GM21737 (cell line): ENCODE measurements at regions not wholly inside any gene's neighbourhood (a gene's known extent, or its start where the extent isn't known, plus 50 kb on each side); places are given as distances from the start of the nearest gene placed in this dataset.
"Not testable (repeated sequence)": the region's sequence is repeated elsewhere in the genome, so short reads cannot be mapped to it uniquely, and the experiment has no call there.

ENCODE experiments used
- ATAC-seq: cut with Tn5 transposase; IDR thresholded peaks from one replicate; pipeline ENCODE4 v1.9.1; 2021; ENCODE audit warnings: mild to moderate bottlenecking, moderate library complexity; ENCODE audit not compliant: unreplicated experiment

DNA sequence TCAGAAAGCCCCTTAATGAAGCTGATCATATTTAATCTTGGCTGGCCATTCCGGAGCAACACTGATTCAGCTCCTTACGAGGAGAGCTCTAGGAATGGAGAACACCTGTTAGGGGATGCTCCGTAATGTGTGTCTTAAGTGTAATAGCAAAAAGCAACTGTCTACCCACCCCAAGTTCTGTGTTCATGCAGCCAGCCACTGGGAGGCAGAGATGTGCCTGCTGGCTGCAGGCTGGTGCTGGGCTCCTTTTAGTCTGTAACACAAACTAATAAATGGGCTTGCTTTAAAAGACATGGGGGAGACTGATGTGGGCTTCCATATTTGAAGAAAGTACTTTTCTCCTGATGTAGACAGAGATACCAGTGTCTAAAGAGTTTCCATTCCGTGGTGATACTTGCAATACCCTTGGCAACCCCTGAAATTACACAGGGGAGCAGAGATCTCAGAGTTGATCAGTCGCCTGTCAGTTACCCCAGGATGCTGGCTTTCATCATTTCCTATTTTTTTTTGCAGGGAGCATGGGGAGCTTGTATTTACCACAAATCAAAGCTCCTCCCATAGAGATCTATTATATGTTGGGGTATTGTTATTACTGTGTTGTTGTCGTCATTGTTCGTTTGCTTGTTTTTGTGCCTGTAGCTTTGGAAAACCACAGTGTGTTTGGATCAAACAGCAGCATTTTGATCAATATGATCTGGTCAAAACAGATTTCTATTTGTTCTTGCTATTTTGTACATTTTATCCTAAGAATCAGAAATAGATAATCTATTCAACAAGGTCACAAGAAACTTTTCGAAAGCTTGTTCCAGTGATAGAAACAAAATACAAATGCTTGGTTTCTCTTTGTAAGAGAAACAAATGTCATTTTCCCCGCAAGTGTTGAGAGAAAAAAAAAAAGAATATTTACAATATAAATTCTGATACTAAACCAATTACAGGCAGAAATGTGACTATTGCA is 65.8 kb downstream of the MTX3 start:
- ATAC-seq: no peak

DNA sequence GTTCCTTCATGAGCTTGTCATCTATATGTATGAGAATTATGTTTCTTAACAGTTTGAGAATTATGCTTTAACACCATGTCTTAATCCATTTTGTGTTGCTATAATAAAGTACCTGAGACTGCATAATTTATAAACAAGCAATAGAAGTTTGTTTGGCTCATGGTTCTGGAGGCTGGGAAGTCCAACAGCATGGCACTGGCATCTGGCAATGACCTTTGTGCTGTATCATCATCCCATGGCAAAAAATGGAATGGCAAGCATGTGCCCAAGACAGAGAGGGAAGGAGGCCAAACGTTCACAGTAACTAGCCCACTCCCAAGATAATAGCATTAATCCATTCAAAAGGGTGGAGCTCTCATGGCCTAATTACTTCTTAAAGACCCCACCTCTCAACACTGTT is 67.6 kb downstream of the MTX3 start:
- no peak for ATAC-seq

DNA sequence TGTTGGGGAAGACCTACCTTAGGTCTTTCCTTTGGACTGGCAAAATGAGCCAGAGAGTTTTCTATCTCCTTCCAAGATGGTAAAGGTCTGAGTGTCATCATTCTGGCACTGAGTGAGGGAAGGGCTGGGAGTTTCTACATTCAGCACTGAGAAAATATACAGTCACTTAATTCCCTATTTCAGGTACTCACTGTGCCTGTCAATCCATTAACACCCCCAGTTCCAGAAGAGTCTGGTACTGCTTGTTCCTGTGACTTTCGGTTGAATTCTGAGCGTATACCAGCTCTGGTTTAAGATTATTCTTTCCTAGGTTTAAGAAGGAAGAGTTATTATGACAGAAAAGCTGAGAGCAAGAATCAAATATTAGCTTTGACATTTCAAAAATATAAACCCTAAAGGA is 68.4 kb downstream of the MTX3 start:
- ATAC-seq: no peak

DNA sequence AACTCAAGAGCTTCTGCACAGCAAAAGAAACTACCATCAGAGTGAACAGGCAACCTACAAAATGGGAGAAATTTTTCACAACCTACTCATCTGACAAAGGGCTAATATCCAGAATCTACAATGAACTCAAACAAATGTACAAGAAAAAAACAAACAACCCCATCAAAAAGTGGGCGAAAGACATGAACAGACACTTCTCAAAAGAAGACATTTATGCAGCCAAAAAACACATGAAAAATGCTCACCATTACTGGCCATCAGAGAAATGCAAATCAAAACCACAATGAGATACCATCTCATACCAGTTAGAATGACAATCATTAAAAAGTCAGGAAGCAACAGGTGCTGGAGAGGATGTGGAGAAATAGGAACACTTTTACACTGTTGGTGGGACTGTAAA is 83.6 kb downstream of the MTX3 start:
- ATAC-seq: not testable (repeated sequence)

DNA sequence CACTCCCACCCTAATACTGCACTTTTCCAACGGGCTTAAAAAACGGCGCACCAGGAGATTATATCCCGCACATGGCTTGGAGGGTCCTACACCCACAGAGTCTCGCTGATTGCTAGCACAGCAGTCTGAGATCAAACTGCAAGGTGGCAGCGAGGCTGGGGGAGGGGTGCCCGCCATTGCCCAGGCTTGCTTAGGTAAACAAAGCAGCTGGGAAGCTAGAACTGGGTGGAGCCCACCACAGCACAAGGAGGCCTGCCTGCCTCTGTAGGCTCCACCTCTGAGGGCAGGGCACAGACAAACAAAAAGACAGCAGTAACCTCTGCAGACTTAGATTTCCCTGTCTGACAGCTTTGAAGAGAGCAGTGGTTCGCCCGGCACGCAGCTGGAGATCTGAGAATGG is 88.5 kb downstream of the MTX3 start:
- ATAC-seq: not testable (repeated sequence)

DNA sequence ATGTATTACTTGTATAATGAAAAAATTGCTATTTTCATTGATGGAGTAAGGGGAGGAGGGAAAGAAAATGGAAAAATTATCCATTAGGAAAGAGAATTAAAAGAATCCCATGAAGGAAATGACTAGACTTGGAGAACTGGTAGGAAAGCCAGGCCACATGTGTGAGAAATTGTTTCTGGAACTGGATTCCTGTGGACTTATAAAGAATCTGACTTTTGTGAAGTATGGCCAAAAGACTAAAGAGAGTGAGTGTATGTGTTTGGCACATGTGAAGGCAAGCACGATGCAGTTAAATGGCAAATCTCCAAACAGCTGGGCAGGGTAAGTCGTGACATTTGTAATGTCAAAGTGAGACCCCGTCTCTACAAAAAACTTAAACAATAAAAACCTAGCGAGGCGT is 89.4 kb downstream of the MTX3 start:
- ATAC-seq: no peak

DNA sequence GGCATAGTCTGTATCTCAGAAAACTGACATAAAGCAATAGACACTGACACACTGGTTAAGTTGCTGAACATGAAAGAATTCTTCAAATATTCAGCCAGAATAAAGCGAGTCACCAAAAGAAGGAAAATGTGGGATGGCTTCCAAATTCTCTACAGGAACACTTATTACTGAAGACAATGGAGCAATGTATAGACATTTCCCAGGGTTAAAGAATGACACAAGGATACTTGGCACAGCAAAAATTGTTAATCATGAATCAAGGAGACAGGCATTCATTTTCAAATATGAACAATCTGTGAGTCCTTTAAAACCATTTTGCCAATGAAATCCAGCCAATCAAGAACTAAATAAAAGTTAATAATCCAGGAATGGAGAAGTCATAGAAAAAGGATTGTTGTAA is 92.5 kb downstream of the MTX3 start:
- no peak for ATAC-seq

DNA sequence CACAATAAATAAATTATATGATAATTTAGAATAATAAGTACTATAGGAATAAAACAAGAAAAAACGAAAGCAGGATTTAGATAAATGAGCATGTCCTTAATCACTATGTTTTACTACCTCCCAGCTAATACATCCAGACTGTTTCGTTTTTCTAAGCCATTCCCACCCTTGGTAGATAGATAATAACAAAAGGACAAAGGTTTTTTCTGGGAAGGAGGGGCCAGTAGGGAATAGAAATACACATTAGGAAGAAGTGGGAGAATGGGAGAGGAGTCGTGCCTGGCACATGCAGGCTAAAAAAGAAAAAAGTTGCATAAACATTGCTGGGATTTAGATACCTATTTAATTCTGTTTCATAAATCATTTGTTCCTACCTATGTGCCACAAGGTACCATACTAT is 97.1 kb downstream of the MTX3 start:
- ATAC-seq: no peak

DNA sequence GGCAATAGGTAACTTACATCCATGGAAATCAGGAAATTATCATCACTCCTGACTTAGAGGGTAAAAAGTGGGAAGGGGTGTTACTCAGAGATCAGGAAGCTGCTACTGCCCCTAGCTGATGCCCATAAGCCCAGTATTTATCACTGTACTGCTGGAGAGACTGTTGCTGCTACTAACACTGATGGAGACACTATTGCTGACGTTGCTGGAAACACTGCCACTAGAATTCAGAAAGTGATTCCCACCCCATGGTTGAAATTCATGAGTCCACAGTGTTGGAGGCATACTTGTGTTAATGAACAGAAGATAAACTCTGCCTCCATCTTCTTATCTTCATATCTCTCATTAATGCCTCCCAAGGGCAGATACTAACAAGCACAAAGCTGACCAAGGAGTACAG is 97.6 kb downstream of the MTX3 start:
- ATAC-seq: no peak

DNA sequence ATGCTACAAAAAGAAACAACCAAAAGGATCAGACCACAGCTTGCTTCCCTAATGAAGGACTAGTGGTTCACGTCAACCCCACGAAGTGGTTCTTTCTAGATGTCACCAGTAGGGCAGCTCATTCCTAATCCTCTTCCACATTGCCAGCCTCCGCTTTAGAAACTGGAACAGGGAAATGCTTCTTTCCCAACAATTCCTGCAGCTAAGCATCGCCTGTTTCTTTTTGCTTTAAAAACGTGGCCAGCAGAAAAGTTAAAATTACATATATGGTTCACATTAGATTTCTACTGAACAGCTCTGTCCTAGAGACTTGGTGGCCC is 100.2 kb downstream of the MTX3 start:
- ATAC-seq: no peak

DNA sequence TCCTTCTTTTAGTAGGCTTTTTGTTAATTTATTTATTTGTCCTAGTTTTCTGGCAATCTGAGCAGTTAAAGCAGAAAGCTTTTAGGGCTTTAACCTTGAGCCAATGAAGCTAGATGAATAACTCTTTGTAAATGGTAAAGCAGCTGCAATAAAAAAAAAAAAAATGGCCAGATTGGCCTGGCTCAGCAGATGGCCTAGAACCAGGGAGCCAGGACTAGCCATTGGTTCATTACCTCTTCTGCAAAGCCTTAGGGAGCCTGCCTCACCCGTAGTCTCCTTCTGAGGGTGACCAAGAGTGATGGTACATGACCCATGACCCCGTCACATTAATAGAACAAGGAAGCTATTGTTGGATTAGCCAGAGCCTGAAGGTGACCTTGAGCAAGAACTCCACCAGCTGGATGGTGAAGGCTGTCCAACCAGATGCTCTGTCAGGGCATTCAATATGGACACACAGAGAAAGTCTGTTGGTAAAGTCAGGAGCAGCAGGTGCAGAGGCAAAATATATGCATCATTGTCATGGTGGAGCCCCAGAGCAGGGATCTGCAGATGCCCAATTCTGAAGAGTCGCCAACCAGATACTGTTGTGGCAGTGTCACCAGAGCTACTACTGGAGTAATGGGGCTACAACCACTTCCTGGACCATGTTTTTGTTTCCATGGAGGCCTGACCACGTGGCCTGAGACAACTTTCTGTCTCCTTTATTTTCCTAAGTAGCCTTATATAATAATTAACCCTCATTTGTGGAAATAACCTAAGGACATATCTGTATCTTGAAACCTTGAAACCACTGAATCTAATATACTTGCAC is 100.7 kb downstream of the MTX3 start:
- ATAC-seq: no peak

DNA sequence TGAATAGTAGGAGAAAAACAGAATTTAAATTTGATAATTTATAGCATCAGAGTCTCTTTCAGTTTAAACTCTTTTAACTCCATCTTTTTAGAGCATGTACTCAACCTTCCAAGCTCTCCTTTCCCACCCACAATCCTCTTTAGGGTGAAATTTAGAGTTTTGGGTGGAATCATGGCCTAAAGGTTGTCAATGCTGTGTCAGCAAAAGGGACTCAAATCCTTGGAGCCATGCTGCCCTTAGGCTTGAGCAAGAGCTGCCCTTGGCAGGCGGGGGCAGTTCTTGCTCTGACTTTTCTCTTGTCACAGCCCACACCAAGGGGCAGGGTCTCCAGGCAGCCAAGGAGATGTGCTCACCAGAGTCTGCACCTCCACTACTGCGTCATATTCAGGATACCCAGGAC is 102.4 kb downstream of the MTX3 start:
- ATAC-seq: no peak

DNA sequence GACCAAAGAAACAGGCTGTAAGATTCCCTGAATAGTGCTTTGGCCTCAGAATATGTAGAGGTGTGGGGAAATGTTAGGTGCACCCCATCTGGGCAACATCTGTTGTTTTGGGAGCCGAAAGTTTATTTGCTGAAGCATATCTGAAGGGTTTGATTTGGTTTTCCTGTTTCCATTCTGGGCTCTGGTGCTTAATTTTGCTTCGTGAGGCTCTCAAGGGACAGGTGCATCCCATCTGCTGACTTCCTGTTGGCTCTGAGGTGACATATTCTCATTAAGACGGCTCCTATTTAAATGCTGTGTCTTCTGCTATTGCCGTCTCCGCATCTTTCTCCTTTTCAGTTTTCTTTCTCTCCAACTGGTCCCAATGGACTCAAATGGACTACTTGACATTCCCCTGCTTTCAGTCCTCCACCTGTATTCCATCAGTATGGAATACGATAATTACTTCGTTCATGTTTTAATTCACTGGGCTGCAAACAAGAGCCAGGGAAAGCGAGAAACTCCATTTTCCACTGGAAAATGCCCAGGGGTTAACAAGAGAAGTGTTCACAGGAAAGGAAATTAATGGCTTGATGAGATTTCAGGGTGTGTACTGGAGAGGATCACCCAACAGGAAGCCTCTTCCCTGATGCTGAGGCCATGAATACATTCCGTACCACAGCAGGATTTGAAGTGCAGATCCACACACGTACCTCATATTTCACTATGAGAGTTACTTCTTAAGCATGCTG is 104.0 kb downstream of the MTX3 start:
- ATAC-seq: peak; percentile 68

DNA sequence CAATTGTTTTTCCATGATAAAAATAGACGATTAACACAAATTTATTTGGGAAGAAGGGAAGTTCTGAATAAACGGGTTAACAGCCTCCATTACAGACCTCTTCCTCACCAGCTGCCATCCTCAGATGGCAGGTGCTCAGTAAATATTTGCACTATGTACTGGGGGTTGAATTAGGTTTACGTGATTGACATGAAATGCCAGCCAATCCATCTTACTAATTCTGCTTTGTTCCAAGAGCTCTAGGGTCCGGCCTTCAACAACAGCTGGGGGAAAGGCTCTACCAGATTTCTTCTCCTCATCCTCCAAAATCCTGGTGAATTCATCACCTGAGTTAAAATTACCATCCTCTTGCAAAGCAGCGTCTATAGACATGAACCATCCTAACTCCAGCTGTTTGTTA is 104.6 kb downstream of the MTX3 start:
- no peak for ATAC-seq

DNA sequence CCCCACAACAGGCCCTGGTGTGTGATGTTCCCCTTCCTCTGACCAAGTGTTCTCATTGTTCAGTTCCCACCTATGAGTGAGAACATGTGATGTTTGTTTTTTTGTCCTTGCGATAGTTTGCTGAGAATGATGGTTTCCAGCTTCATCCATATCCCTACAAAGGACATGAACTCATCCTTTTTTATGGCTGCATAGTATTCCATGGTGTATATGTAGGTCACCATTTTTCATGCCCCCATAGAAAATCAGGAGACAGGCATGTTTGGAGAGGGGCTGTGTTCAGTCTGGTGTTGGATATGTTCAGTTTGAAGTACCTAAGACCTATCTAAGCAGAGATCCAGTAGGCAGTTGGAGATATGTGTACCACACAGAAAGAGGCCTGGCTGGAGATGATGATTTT is 111.2 kb downstream of the MTX3 start:
- ATAC-seq: not testable (repeated sequence)

DNA sequence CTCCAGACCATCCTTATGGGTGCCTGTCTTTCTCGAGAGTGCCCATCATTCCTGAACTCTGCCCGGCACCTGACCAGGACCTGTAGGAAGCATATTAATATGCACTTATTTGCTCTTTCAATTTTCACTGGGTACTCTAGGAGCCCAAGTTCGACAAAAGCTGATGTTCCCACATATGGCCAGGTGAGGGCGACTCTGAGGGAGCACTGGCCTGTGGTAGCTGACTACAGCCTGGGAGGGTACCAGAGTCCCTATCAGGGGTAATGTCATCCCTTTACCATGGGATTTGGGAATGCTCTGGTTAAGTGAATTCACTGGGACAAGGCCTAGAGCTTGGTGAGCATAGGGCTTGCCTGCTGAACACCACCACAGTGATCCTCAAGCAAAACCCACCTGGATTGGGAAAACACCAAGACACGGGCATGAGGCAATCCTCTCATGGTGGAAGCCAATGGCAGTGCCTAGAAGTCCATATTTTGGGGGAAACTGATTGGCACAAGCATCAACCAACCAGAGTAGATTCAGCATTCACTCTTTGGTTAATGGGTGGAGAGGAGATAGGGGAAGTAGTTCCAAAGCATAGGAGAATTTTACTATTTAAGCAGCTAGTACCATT is 112.2 kb downstream of the MTX3 start:
- ATAC-seq: no peak

DNA sequence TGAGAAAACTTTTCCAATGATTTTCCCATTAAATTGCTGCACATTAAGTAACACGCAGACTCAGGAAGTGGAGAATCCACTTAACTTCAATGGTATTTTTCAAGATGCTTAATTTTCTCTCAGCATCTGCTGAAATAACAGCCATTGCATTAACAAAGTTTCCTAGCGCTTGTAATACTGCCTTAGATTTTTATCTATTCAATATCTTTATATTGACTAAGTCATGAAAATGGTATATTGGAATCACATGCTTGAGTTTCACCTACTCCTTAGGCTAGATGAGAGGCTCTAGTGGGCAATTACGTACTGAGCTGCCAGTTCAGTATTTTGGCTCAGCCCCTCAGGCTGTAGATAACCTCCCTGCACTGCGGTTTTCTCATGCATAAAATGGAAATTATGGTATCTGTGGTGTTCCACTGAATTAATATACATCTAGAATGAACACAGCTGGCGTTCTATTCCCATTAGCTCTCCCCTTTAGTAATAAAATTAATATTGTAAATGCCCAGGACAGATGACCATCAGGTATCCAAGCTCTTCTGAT is 112.9 kb downstream of the MTX3 start:
- no peak for ATAC-seq

DNA sequence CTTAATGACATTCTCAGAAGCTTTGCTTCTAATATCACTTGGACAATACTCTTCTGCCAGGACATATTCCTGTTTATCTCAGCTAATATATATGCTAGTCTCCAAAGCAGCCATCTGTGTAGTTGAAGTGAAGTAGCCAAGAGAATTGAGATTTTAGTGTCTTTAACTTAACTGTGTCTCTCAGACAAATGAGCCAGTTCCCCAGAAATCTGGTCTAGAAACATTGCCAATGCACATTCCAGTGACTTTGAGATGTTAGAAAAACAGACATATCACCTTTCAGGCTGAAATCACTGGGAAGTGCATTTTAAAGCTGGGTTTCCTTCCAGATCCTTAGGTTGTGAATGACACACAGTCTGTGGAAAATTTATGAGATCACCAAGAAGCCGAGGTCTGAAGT is 114.6 kb downstream of the MTX3 start:
- no peak for ATAC-seq

DNA sequence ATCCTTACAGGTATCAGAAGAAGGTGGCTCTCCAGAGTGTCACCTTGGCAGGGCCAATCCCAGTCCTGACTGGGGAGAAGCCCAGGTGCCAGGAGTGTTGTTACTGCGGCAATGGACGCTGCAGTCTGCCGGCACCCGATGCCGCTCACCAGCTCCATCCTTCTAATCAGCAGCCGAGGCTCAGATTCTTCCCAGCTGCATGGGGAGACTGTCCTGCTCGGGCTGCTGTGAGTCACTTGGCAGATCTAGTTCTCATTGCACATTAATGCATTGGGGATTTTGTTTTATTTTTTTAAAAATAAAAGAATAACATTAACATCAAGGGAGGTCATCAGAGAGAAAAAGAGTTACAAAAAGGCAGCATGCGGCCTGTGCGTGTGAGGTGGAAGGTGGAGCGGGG is 115.8 kb downstream of the MTX3 start:
- no peak for ATAC-seq

DNA sequence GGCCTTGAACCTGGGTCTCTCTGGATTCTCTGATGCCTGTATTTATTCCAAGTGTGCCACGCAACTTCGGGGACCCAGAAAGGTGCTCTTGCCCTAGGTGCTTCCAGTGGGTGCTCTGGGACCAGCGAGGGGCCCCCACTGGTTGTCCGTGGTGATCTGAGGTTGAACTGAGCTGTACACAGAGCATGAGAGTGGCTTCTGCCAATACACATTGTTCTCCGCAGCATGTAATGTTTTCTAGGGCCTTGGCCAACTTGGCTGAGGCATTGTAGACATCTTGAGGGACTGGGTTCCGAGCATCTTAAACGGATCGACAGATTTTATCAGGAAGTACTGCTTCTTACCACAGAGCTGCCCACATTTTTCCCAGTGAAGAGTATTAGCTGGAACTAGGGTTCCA is 117.9 kb downstream of the MTX3 start:
- ATAC-seq: no peak

DNA sequence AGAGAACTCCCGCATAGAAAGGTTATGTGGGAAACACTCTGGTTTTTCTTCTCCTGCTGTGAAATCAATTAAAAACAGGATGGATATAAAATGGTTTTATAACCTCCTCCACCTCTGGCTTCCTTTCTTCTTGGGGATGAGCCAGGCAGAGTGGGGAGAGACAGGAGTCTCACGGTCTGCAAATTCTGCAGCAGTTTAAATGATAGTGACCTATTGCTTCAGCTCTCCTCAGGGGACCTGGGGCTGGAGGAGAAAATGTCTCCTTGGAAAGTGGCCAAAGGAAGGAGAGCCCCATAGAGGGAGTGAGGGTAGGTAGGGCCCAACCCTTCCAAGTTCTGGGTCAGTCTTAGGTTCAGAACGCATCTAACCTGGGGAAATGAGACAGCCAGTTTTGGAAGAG is 118.8 kb downstream of the MTX3 start:
- no peak for ATAC-seq
